GM23338 (cell line): ENCODE measurements at regions not wholly inside any gene's neighbourhood (a gene's known extent, or its start where the extent isn't known, plus 50 kb on each side); places are given as distances from the start of the nearest gene placed in this dataset.

Experiments used
- ATAC-seq: fragments of 200-7000 bp; cut with Tn5 transposase; 3 replicates; pipeline ENCODE4 v1.9.1; 2020
- DNase-seq: peaks from one replicate; pipeline ENCODE4 v3.0.0-alpha.2; 2015; ENCODE audit warnings: low spot score
- H2AFZ ChIP-seq: fragments of 200-600 bp; sonication (generic); 2 replicates; pipeline ENCODE4 v1.8.0; 2016; ENCODE audit warnings: antibody characterized with exemption, mild to moderate bottlenecking, moderate library complexity
- H3F3A ChIP-seq: fragments of 200-600 bp; sonication (generic); replicated peaks from 2 replicates; pipeline ENCODE4 v1.8.0; 2017; ENCODE audit warnings: antibody characterized with exemption, mixed run types, low read depth
- H3K27ac ChIP-seq: fragments of 200-600 bp; sonication (generic); 2 replicates; pipeline ENCODE4 v1.6.1; 2016; ENCODE audit warnings: low read depth
- H3K27me3 ChIP-seq: fragments of 200-600 bp; sonication (generic); 2 replicates; pipeline ENCODE4 v1.8.0; 2016; ENCODE audit warnings: mild to moderate bottlenecking, mixed run types, moderate library complexity; ENCODE audit not compliant: insufficient read depth
- H3K36me3 ChIP-seq: fragments of 200-600 bp; sonication (generic); 2 replicates; pipeline ENCODE4 v1.8.0; 2016; ENCODE audit warnings: mild to moderate bottlenecking; ENCODE audit not compliant: insufficient read depth
- H3K4me1 ChIP-seq: fragments of 200-600 bp; sonication (generic); 2 replicates; pipeline ENCODE4 v1.8.0; 2016; ENCODE audit warnings: mild to moderate bottlenecking, moderate library complexity; ENCODE audit not compliant: insufficient read depth
- H3K4me2 ChIP-seq: fragments of 200-600 bp; sonication (generic); 2 replicates; pipeline ENCODE4 v1.7.1; 2017; ENCODE audit warnings: mixed run types
- H3K4me3 ChIP-seq: fragments of 200-600 bp; sonication (generic); 2 replicates; pipeline ENCODE4 v1.6.1; 2016; ENCODE audit warnings: mixed run types
- H3K79me2 ChIP-seq: fragments of 200-600 bp; sonication (generic); replicated peaks from 2 replicates; pipeline ENCODE4 v1.8.0; 2017; ENCODE audit warnings: mild to moderate bottlenecking; ENCODE audit not compliant: insufficient read depth
- H3K9me2 ChIP-seq: fragments of 200-600 bp; sonication (generic); 2 replicates; pipeline ENCODE4 v1.8.0; 2017; ENCODE audit not compliant: insufficient read depth
- H4K20me1 ChIP-seq: fragments of 200-600 bp; sonication (generic); replicated peaks from 2 replicates; pipeline ENCODE4 v1.8.0; 2017; ENCODE audit warnings: mild to moderate bottlenecking; ENCODE audit not compliant: insufficient read depth
- H3K27ac Mint-ChIP-seq: 2 replicates; pipeline ENCODE4 v1.8.0; 2020; ENCODE audit warnings: inconsistent platforms, mild to moderate bottlenecking, moderate library complexity, mixed read lengths
- H3K27me3 Mint-ChIP-seq: 3 replicates; pipeline ENCODE4 v1.8.0; 2022; ENCODE audit warnings: low read depth, mild to moderate bottlenecking, moderate library complexity, mixed read lengths, inconsistent platforms; ENCODE audit not compliant: insufficient read depth, poor library complexity
- H3K36me3 Mint-ChIP-seq: 3 replicates; pipeline ENCODE4 v1.8.0; 2021; ENCODE audit warnings: low read depth, mild to moderate bottlenecking, inconsistent platforms, moderate library complexity, mixed read lengths
- H3K4me1 Mint-ChIP-seq: 3 replicates; pipeline ENCODE4 v1.8.0; 2020; ENCODE audit warnings: mild to moderate bottlenecking, inconsistent platforms, mixed read lengths
- H3K4me3 Mint-ChIP-seq: 3 replicates; pipeline ENCODE4 v1.8.0; 2021; ENCODE audit warnings: moderate library complexity, mild to moderate bottlenecking, inconsistent platforms, mixed read lengths
- H3K9me3 Mint-ChIP-seq: 3 replicates; pipeline ENCODE4 v1.8.0; 2020; ENCODE audit warnings: moderate library complexity, mild to moderate bottlenecking, inconsistent platforms, mixed read lengths
- CREB1 ChIP-seq: fragments of 250-450 bp; sonication (Bioruptor Pico); IDR thresholded peaks from 2 replicates; pipeline ENCODE4 v1.5.0; 2020; ENCODE audit warnings: low read depth, mild to moderate bottlenecking, moderate library complexity
- EZH2 ChIP-seq: fragments of 200-600 bp; sonication (generic); IDR thresholded peaks from one replicate; pipeline ENCODE4 v1.8.0; 2017; ENCODE audit warnings: antibody characterized with exemption, mild to moderate bottlenecking, low read depth; ENCODE audit not compliant: unreplicated experiment
- JUNB ChIP-seq: IDR thresholded peaks from one replicate; pipeline ENCODE4 v1.6.1; 2016; ENCODE audit warnings: antibody characterized with exemption; ENCODE audit not compliant: unreplicated experiment
- POLR2AphosphoS5 ChIP-seq: IDR thresholded peaks from 2 replicates; pipeline ENCODE4 v1.6.1; 2016; ENCODE audit warnings: antibody characterized with exemption, low read depth
- ZNF114 ChIP-seq: fragments of 250-450 bp; sonication (Bioruptor Pico); IDR thresholded peaks from 2 replicates; pipeline ENCODE4 v1.5.0; 2020; ENCODE audit warnings: mild to moderate bottlenecking, moderate library complexity
- TF ChIP-seq, protein P1 (sequence below): fragments of 250-450 bp; sonication (Bioruptor Pico); IDR thresholded peaks from 2 replicates; pipeline ENCODE4 v1.5.0; 2020; ENCODE audit warnings: mild to moderate bottlenecking, moderate library complexity
- TF ChIP-seq, protein P2 (sequence below), 2 experiments: fragments of 200-600 bp in 1 of 2; sonication (generic) in 1 of 2; conservative IDR thresholded peaks; 2 replicates each; pipeline versions ENCODE4 v1.5.1 to v1.6.1; 2016 to 2017; ENCODE audit warnings: antibody characterized with exemption in 2 of 2, low read depth in 2 of 2, mild to moderate bottlenecking in 2 of 2, moderate library complexity in 1 of 2

DNA sequence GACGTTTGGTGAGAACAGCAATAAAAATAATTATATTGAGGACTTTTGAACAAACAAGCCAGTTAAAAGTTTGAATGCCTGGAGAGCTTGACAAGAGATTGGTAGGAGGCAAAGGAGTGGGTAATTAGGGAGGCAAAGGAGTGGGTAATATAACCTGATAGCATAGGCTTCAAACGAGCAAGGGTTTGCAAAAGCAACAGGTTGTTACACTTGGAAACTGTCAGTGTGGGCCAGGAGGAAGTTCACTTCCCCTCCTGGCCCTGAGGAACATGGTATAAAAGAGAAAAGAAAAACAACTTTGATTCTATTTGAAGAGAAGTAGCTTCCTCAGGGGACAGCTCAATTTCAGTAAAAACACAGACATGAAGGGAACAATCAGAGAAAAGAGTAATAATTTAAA is 121.7 kb downstream of the CCER1 start:
- Histone ChIP-seq H3K36me3 (no peaks in the 10 kb centered on the region), H3K4me3 (no peak overlapping the region), H3K27ac (no peak overlapping the region), H3F3A (no peaks in the 10 kb centered on the region), H3K4me1 (no peaks in the 10 kb centered on the region), H3K27me3 (no peaks in the 10 kb centered on the region), H3K9me2 (no peaks in the 10 kb centered on the region), H3K79me2 (no peaks in the 10 kb centered on the region), H2AFZ (no peak overlapping the region), H4K20me1 (no peaks in the 10 kb centered on the region), H3K4me2 (no peak overlapping the region)
- DNase-seq (no peak), ATAC-seq (no peak)
- H3K9me3 Mint-ChIP-seq: no peaks in the 10 kb centered on the region
- no peak overlapping the region for H3K27ac Mint-ChIP-seq
- TF ChIP-seq CREB1 (CRISPR knock-in tag) (no peak), ZNF114 (no peak), POLR2AphosphoS5 (no peak), EZH2 (no peak), JUNB (no peak)
- TF ChIP-seq, protein P1, sequence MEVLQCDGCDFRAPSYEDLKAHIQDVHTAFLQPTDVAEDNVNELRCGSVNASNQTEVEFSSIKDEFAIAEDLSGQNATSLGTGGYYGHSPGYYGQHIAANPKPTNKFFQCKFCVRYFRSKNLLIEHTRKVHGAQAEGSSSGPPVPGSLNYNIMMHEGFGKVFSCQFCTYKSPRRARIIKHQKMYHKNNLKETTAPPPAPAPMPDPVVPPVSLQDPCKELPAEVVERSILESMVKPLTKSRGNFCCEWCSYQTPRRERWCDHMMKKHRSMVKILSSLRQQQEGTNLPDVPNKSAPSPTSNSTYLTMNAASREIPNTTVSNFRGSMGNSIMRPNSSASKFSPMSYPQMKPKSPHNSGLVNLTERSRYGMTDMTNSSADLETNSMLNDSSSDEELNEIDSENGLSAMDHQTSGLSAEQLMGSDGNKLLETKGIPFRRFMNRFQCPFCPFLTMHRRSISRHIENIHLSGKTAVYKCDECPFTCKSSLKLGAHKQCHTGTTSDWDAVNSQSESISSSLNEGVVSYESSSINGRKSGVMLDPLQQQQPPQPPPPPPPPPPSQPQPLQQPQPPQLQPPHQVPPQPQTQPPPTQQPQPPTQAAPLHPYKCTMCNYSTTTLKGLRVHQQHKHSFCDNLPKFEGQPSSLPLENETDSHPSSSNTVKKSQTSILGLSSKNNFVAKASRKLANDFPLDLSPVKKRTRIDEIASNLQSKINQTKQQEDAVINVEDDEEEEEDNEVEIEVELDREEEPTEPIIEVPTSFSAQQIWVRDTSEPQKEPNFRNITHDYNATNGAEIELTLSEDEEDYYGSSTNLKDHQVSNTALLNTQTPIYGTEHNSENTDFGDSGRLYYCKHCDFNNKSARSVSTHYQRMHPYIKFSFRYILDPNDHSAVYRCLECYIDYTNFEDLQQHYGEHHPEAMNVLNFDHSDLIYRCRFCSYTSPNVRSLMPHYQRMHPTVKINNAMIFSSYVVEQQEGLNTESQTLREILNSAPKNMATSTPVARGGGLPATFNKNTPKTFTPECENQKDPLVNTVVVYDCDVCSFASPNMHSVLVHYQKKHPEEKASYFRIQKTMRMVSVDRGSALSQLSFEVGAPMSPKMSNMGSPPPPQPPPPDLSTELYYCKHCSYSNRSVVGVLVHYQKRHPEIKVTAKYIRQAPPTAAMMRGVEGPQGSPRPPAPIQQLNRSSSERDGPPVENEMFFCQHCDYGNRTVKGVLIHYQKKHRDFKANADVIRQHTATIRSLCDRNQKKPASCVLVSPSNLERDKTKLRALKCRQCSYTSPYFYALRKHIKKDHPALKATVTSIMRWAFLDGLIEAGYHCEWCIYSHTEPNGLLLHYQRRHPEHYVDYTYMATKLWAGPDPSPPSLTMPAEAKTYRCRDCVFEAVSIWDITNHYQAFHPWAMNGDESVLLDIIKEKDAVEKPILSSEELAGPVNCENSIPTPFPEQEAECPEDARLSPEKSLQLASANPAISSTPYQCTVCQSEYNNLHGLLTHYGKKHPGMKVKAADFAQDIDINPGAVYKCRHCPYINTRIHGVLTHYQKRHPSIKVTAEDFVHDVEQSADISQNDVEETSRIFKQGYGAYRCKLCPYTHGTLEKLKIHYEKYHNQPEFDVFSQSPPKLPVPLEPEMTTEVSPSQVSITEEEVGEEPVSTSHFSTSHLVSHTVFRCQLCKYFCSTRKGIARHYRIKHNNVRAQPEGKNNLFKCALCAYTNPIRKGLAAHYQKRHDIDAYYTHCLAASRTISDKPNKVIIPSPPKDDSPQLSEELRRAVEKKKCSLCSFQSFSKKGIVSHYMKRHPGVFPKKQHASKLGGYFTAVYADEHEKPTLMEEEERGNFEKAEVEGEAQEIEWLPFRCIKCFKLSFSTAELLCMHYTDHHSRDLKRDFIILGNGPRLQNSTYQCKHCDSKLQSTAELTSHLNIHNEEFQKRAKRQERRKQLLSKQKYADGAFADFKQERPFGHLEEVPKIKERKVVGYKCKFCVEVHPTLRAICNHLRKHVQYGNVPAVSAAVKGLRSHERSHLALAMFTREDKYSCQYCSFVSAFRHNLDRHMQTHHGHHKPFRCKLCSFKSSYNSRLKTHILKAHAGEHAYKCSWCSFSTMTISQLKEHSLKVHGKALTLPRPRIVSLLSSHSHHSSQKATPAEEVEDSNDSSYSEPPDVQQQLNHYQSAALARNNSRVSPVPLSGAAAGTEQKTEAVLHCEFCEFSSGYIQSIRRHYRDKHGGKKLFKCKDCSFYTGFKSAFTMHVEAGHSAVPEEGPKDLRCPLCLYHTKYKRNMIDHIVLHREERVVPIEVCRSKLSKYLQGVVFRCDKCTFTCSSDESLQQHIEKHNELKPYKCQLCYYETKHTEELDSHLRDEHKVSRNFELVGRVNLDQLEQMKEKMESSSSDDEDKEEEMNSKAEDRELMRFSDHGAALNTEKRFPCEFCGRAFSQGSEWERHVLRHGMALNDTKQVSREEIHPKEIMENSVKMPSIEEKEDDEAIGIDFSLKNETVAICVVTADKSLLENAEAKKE (CRISPR knock-in tag): no peak
- TF ChIP-seq, protein P2, sequence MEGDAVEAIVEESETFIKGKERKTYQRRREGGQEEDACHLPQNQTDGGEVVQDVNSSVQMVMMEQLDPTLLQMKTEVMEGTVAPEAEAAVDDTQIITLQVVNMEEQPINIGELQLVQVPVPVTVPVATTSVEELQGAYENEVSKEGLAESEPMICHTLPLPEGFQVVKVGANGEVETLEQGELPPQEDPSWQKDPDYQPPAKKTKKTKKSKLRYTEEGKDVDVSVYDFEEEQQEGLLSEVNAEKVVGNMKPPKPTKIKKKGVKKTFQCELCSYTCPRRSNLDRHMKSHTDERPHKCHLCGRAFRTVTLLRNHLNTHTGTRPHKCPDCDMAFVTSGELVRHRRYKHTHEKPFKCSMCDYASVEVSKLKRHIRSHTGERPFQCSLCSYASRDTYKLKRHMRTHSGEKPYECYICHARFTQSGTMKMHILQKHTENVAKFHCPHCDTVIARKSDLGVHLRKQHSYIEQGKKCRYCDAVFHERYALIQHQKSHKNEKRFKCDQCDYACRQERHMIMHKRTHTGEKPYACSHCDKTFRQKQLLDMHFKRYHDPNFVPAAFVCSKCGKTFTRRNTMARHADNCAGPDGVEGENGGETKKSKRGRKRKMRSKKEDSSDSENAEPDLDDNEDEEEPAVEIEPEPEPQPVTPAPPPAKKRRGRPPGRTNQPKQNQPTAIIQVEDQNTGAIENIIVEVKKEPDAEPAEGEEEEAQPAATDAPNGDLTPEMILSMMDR (conservative IDR thresholded peaks at IDR 0.05; ENCODE audit: low read depth in 2 of 2): no peak
- H3K27me3 Mint-ChIP-seq: no peaks in the 10 kb centered on the region
- peaks cover 4% of the 10 kb centered on the region; the same call in 2 of the 3 replicates for H3K4me1 Mint-ChIP-seq
- H3K36me3 Mint-ChIP-seq: no peaks in the 10 kb centered on the region
- no peak overlapping the region for H3K4me3 Mint-ChIP-seq
